ENCODE measurements at regions not wholly inside any gene's neighbourhood (a gene's known extent, or its start where the extent isn't known, plus 50 kb on each side); places are given as distances from the start of the nearest gene placed in this dataset.

DNA sequence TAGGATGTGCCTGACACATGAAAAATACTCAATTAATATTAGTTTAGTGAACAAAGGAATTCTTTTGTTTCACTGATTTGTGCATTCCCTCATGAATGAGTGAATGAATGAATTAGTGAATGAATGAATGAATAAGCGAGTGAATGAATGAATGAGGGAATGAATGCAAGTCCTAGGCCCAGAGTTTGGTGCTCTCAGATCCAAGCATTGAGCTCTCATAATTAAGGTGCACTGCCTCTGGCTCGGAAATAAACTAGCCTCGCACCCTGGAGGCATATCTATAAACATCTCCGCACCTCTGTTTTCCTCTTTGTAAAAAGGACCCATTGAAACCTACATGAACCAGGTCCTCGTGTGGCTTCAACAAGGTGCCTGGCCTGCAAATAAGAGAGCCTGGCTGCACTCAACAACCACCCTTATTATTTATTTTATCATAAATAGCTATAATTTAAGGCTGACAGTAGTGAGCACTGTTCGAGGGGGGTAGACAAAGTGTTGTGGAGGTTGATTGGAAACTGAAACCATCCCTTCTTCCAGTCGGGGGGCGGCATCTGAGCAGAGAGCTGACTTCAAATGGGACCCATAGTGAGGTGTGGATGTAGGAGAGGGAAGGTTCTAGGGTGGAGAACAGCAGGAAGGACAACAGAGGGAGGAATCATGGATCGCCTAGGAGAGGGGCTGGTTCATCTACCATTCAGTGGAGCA is 316.8 kb downstream of the BCL11B start:
- no peak for DNase-seq (ENCODE audit: low read depth)

- DNase-seq (ENCODE audit: low read depth) = no peak
These were observed 316.3 kb downstream of the BCL11B start for GRCh38 chr14:98955741-98956070.

GRCh38 chr14:98956181-98956580 is 315.8 kb downstream of the BCL11B start:
- no peak for DNase-seq (ENCODE audit: low read depth)

DNA sequence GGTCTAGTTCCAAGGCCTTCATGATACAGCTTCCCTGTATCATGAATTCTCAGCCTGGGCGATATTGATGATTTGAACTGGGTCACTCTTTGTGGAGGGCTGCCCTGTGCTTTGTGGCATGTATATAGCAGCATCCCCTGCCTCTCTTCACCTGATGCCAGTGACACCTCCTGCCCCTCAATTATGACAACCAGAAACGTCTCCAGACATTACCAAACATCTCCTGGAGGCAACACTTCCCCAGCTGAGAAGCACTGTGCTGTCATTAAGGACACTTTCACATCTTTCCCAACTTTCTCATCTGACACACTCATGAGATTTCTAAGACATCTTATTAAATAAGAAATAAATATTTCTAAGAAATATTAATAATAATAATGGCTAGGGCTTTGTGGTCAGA is 315.3 kb downstream of the BCL11B start:
- no peak for DNase-seq (ENCODE audit: low read depth)

DNA sequence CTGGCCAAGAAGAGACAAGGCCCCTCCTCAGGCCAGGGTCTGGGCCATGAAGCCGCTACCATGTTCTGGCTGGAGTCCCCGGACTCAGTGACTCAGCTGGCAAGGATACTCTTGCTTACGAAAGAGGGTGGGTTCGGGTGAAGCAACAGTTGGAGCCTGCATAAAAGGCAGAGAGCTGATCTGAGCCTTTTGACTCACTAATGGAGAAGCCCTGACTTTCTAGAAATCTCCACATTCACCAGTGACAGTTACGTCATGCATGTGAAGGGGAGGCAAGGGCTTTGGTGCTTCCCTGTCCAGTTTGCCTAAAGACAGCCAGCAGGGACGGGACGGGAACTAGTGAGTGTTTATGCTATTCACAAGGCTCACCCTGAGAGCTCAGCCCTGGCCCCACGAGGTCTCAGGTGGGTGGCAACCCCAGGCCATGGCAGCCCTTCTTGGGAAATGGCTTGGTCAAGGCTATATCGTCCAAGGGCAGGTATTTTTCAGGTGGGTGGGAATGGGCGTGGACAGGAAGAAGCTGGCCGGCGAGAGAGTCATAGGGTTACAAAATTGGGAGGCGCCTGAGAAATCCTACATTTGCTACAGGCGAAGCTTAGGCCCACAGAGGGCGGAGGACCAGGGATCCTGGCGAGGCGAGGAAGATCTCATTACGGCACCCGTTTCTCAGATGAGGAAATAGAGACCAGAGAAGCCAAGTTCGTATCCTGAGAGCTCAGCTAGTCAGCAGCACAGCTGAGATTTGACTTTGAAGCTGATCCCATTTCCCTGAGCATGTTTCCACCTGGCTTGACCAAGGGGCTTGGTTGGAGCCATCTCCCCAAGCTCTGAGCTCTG is 314.6 kb downstream of the BCL11B start:
- peak; percentile 56 for DNase-seq (ENCODE audit: low read depth)

DNA sequence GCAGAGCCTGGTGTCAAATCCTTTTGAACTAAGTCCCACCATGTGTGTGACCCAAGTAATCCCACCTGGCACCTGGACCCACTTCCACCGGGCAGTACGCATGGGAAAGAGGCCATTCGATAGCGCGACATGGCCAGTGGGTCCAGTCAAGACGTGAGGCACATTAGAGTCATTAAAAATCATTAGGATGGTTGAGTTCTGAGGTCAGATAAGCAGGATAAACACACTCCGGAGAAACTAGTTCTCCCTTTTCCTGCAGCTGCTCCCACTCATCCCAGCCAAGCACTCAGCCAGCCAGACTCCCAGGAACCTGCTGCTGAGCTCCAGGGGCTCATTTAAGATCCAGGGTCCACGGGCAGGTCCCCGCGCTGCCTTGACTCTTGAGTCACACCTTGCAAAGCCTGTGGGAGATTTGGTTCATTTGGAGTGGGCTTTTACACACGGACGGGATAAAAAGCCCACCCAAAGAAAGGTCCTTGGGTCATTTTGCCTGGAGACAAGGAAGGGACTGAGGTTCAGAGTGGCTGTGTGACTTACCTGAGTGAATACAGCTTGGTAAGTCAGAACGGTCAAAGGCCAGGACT is 313.9 kb downstream of the BCL11B start:
- no peak for DNase-seq (ENCODE audit: low read depth)

DNA sequence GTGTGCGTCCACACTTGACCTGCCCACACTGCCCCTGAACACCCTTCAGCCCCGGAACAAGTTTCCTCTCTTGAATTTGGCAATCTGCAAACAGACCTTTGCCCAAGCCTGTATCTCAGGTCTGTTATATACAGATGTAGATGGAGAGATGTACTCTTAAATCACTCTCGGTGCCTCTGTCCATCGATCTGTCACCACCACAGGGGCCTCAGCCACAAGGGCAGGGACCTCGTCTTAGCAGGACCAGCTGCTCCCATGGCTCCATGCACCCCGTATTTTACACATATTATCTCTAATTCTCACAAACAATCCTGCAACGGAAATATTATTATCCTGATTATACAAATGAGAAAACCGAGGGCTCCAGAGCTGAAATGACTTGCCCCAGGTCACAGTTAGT is 313.4 kb downstream of the BCL11B start:
- no peak for DNase-seq (ENCODE audit: low read depth)

DNA sequence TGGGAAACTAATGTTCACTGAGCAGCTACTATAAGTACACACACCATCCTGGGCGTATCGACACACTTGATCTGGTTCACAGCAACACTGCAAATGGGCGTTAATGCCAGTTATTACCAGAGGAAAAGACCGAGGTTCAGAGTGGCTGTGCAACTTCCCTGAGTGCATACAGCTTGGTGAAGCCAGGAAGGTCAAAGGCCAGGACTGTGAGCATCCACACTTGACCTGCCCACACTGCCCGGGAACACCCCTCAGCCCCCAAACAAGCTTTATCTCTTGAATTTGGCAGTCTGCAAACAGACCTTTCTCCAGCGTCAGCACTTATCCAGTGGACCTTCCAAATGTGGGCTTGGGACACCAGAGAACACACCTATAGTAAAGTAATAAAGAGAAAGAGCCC is 312.6 kb downstream of the BCL11B start:
- no peak for DNase-seq (ENCODE audit: low read depth)

- DNase-seq (ENCODE audit: low read depth) = no peak
These were observed 311.9 kb downstream of the BCL11B start for GRCh38 chr14:98959958-98960616.

DNA sequence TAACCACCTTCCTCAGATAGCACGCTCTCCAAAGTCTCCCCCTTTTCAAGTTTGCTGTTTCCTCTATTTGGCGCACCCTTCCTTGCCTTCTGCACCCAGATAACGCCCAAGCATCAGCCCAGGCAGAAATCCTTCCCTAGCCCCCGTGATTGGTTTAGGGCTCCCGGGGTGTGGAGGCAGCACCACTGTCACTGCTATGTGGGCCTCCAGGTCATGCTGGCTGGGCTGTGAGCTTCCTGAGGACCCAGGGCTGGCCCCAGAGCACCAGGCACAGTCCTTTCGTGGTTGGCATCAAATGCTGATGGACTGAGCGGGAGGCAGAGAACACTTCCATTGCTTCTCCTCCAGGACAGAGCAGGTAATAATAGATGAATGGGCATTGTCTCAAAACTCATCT is 311.4 kb downstream of the BCL11B start:
- no peak for DNase-seq (ENCODE audit: low read depth)

- no peak for DNase-seq (ENCODE audit: low read depth)
These were observed 310.8 kb downstream of the BCL11B start for GRCh38 chr14:98961191-98961590.

DNA sequence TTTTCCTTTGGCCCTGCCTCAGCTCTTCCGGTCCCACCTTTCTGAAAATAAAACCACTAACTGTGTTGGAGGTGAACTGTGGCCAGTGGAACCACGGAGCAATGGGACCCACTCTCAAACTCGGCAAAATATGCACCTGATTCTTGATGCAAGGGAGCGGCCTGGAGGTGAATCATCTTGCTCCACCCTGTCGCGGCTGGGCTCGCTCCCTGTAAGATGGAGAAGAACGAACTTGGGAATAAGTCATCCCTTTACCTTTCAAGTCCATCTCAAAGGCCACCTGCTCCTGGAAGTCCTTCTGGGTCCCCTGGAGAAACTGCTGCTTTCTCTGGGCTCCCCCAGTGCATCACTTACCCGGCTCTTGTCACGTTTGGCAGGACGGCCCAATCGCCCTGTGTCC is 309.9 kb downstream of the BCL11B start:
- no peak for DNase-seq (ENCODE audit: low read depth)

GRCh38 chr14:98963610-98964009 is 308.4 kb downstream of the BCL11B start:
- DNase-seq (ENCODE audit: low read depth) = no peak

DNA sequence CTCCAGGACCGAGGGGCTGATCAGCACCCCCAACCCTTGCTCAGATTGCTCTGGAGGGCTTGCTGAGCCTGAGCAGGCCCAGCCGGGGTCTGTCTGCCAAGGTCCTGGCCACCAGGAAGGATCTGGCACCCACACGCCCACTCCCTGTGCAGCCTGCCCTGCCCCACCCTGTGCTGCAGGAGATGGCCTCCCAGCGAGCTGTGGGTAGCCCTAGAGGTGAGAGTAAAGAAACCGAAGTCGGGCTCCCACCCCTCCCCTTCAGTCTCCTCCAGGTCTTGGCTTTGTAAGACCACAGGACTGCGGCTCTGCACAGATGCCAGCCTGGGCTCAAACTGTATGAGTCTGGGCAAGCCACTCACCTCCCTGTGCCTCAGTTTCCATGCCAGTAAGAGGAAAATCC is 307.8 kb downstream of the BCL11B start:
- no peak for DNase-seq (ENCODE audit: low read depth)

DNA sequence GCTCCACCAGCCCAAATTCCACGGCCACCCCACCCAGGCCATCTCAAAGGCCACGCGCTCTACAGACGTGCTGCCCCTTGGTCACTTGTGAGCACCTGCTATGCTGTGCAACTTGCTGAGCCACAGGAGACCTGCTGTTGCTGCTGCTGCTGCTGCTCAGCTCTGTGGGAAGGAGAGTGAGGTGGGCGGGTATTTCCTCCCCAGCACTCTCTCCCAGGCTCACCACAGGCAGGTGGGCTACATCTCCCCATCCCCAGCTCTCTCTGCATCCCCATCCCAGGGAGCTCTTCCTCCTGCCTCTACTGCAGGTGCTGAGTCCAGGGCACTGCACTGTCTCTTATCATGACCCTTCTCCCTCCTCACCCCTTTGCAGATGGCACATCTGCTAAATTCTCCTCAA is 306.9 kb downstream of the BCL11B start:
- DNase-seq (ENCODE audit: low read depth) = no peak

- DNase-seq (ENCODE audit: low read depth) = no peak
These were observed 306.0 kb downstream of the BCL11B start for GRCh38 chr14:98966016-98966415.

- no peak for DNase-seq (ENCODE audit: low read depth)
These were observed 305.4 kb downstream of the BCL11B start for GRCh38 chr14:98966475-98967162.

GRCh38 chr14:98974113-98974512 is 297.9 kb downstream of the BCL11B start:
- no peak for DNase-seq (ENCODE audit: low read depth)

GRCh38 chr14:98976271-98976670 is 295.7 kb downstream of the BCL11B start:
- DNase-seq (ENCODE audit: low read depth) = no peak

- DNase-seq (ENCODE audit: low read depth) = no peak
These were observed 294.5 kb downstream of the BCL11B start for GRCh38 chr14:98977451-98977850.

DNA sequence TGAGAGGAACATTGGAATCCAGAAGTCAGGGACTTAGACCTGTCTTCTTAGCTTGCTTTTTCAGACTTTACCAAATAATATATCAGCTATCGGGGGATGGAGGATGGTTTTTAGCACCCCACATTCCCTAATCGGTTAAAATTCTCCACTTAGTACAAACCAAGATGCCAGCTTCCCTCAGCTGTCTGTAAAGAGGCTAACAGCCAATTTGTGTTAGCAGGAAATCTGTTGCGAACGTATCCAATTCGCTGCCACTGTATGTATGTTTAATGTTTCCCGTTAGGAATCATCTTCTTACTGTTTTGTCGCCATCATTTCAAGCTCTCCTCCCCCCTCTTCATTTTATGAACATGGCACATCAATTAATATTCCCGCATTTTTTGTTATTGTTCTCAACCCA is 289.0 kb downstream of the BCL11B start:
- no peak for DNase-seq (ENCODE audit: low read depth)
